ENCODE measurements at regions not wholly inside any gene's neighbourhood (a gene's known extent, or its start where the extent isn't known, plus 50 kb on each side); places are given as distances from the start of the nearest gene placed in this dataset.

DNA sequence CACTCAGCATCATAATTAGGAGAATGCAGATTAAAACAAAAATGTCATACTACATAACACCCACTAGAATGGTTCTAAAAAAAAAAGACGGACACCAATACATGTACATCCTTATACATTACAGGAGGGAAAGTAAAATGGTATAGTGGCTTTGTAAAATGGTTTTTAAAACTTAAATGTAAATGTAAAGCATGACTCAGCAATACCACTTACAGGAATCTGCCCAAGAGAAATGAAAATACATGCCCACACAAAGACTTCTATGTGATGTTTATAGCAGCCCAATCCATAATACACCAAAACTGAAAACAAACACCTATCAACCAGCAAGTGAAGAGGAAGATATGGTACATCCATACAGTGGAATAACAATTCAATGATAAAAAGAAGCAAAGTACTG is 939.1 kb upstream of the ACO1 start:
- Histone ChIP-seq H2AFZ (replicated peaks; ENCODE audit: low read length, poor library complexity) (no peak overlapping the region), H4K20me1 (ENCODE audit: insufficient read depth, low read length) (no peaks in the 10 kb centered on the region), H2BK15ac (ENCODE audit: low read depth, low read length) (no peak overlapping the region), H3K27ac (ENCODE audit: insufficient read depth, low read length) (no peak overlapping the region), H3K23ac (ENCODE audit: low read depth, low read length) (no peak overlapping the region), H3K18ac (ENCODE audit: low read depth, low read length) (no peak overlapping the region), H3K36me3 (ENCODE audit: control insufficient read depth, insufficient read depth, low read length) (no peaks in the 10 kb centered on the region), H3K4me2 (ENCODE audit: low read depth, low read length) (no peak overlapping the region), H3K27me3 (ENCODE audit: control insufficient read depth, insufficient read depth, low read length) (no peaks in the 10 kb centered on the region), H4K91ac (ENCODE audit: insufficient read depth, low read depth, low read length) (no peak overlapping the region), H2BK120ac (ENCODE audit: low read depth, low read length) (no peak overlapping the region), H2BK20ac (ENCODE audit: low read depth, low read length) (no peak overlapping the region), H3K9me3 (ENCODE audit: control insufficient read depth, insufficient read depth, low read length) (no peaks in the 10 kb centered on the region), H3K4me3 (ENCODE audit: insufficient read depth, low read depth, low read length) (no peak overlapping the region), H3K79me1 (ENCODE audit: low read depth in 1 of 2, low read length in 2 of 2) (no peaks in the 10 kb centered on the region), H3K56ac (ENCODE audit: extremely low read depth, insufficient read depth, low read length) (no peak overlapping the region), H4K5ac (ENCODE audit: low read depth, low read length) (no peak overlapping the region), H4K8ac (ENCODE audit: low read depth in 2 of 2, low read length in 2 of 2) (no peak overlapping the region), H3K4me1 (ENCODE audit: control insufficient read depth, insufficient read depth, low read length) (no peaks in the 10 kb centered on the region), H2BK5ac (ENCODE audit: low read depth, low read length, poor library complexity, severe bottlenecking) (no peak overlapping the region), H2AK9ac (replicated peaks; ENCODE audit: low read depth, low read length, poor library complexity) (no peak overlapping the region), H3K9ac (ENCODE audit: low read depth, low read length) (no peak overlapping the region), H3K14ac (replicated peaks; ENCODE audit: low read depth, low read length) (no peak overlapping the region), H3K9me1 (ENCODE audit: insufficient read depth, low read length) (no peaks in the 10 kb centered on the region), H3K4ac (ENCODE audit: low read depth, low read length) (no peak overlapping the region), H2AK5ac (ENCODE audit: low read depth, low read length) (no peak overlapping the region)
- no peak for TF ChIP-seq BHLHE40 (IDR thresholded peaks at IDR 0.05; ENCODE audit: low read depth, low read length)
- TF ChIP-seq CEBPB (IDR thresholded peaks at IDR 0.05; ENCODE audit: low read depth, low read length): no peak
- peak; percentile 88 for TF ChIP-seq NFE2L2 (IDR thresholded peaks at IDR 0.05; ENCODE audit: low read depth, low read length)
- peak; percentile 30; the same call in 1 of the 2 replicates for TF ChIP-seq MAFK (IDR thresholded peaks at IDR 0.05; ENCODE audit: low read depth, low read length)
- TF ChIP-seq RCOR1 (IDR thresholded peaks at IDR 0.05; ENCODE audit: insufficient replicate concordance, low read length): no peak
- TF ChIP-seq, protein P1, sequence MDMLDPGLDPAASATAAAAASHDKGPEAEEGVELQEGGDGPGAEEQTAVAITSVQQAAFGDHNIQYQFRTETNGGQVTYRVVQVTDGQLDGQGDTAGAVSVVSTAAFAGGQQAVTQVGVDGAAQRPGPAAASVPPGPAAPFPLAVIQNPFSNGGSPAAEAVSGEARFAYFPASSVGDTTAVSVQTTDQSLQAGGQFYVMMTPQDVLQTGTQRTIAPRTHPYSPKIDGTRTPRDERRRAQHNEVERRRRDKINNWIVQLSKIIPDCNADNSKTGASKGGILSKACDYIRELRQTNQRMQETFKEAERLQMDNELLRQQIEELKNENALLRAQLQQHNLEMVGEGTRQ (IDR thresholded peaks at IDR 0.05; ENCODE audit: low read depth, low read length): no peak
- ATAC-seq (ENCODE audit: low read depth) (no peak), DNase-seq (no peak)
- in situ Hi-C loops (cut with MboI; ENCODE audit: low sequenced_read_pairs) (no loop called here), dilution Hi-C loops (cut with HindIII; ENCODE audit: low sequenced_read_pairs, unreplicated experiment) (no loop called here), intact Hi-C loops (cut with micrococcal nuclease) (no loop called here)
- ChIA-PET POLR2A (ENCODE audit: unreplicated experiment) (no interaction called here), CTCF (no interaction called here)
- BruUV-seq (replicated peaks): no TSS peak
- WGBS, 2 experiments (ENCODE audit: extremely low coverage in 2 of 2, insufficient read length in 1 of 2): no CpG with 5 or more reads among the region's 1 CpG
